HEK293 (cell line): ENCODE measurements at regions not wholly inside any gene's neighbourhood (a gene's known extent, or its start where the extent isn't known, plus 50 kb on each side); places are given as distances from the start of the nearest gene placed in this dataset.

Experiments
- CTCF ChIA-PET: fragments of 350-600 bp; formaldehyde crosslinking; extraction: SDS; loops from one replicate; lab custom pipeline; 2021; ENCODE audit warnings: antibody characterized with exemption; lab: Yijun Ruan, JAX
- POLR2A ChIA-PET: fragments of 300-600 bp; formaldehyde crosslinking; extraction: SDS; loops from one replicate; lab custom pipeline; 2020; ENCODE audit warnings: antibody characterized with exemption, inconsistent platforms; lab: Yijun Ruan, JAX
- H3K27ac ChIP-seq: fragments of 200-500 bp; sonication (Bioruptor generic); 2 replicates; pipeline ENCODE4 v1.5.1; 2014; ENCODE audit warnings: low read depth, low read length, control low read depth, inconsistent platforms; ENCODE audit errors: extremely low read depth
- H3K36me3 ChIP-seq, 2 experiments: fragments of 200-500 bp in 1 of 2; sonication (Bioruptor generic) in 1 of 2; 1 replicate in 1 of 2; 2 replicates in 1 of 2; pipeline ENCODE4 v1.5.1; 2014 to 2017; ENCODE audit warnings: inconsistent platforms in 2 of 2, low read length in 2 of 2; ENCODE audit not compliant: control insufficient read depth in 2 of 2, insufficient read depth in 1 of 2
- H3K4me1 ChIP-seq: fragments of 200-500 bp; sonication (Bioruptor generic); 2 replicates; pipeline ENCODE4 v1.5.1; 2014; ENCODE audit warnings: mild to moderate bottlenecking, low read length, inconsistent platforms; ENCODE audit not compliant: control insufficient read depth, insufficient read depth
- H3K4me3 ChIP-seq: 2 replicates; pipeline ENCODE4 v1.5.1; 2011; ENCODE audit warnings: low read depth, mild to moderate bottlenecking, control low read depth, low read length, moderate library complexity
- H3K9me3 ChIP-seq: fragments of 200-500 bp; sonication (Bioruptor generic); 2 replicates; pipeline ENCODE4 v1.5.1; 2014; ENCODE audit warnings: low read depth, low read length, inconsistent platforms; ENCODE audit not compliant: control insufficient read depth, insufficient read depth
- ATF2 ChIP-seq: fragments of 450-650 bp; formaldehyde crosslinking; IDR thresholded peaks from 2 replicates; pipeline ENCODE4 v1.5.1; 2016; ENCODE audit warnings: missing biosample characterization, missing genetic modification characterization, low read depth
- GLIS1 ChIP-seq: fragments of 450-650 bp; formaldehyde crosslinking; IDR thresholded peaks from 2 replicates; pipeline ENCODE4 v1.5.1; 2016; ENCODE audit warnings: missing biosample characterization, missing genetic modification characterization
- HOXA7 ChIP-seq: sonication (generic); formaldehyde crosslinking; IDR thresholded peaks from 2 replicates; pipeline ENCODE4 v1.8.1; 2022; ENCODE audit warnings: missing genetic modification reagents, borderline replicate concordance
- OSR2 ChIP-seq: fragments of 450-650 bp; formaldehyde crosslinking; IDR thresholded peaks from 2 replicates; pipeline ENCODE4 v1.5.1; 2016; ENCODE audit warnings: missing biosample characterization, missing genetic modification characterization
- SP2 ChIP-seq: fragments of 450-650 bp; formaldehyde crosslinking; IDR thresholded peaks from 2 replicates; pipeline ENCODE4 v1.5.1; 2016; ENCODE audit warnings: missing biosample characterization, missing genetic modification characterization
- SP7 ChIP-seq: fragments of 450-650 bp; formaldehyde crosslinking; IDR thresholded peaks from 2 replicates; pipeline ENCODE4 v1.5.1; 2016; ENCODE audit warnings: missing biosample characterization, missing genetic modification characterization
- ZBTB1 ChIP-seq: fragments of 450-650 bp; formaldehyde crosslinking; IDR thresholded peaks from 2 replicates; pipeline ENCODE4 v1.5.1; 2016; ENCODE audit warnings: missing biosample characterization, missing genetic modification characterization
- ZBTB11 ChIP-seq: fragments of 450-650 bp; formaldehyde crosslinking; conservative IDR thresholded peaks from 2 replicates; pipeline ENCODE4 v1.5.1; 2016; ENCODE audit warnings: low read depth, missing biosample characterization, missing genetic modification characterization
- ZBTB20 ChIP-seq: fragments of 450-650 bp; formaldehyde crosslinking; IDR thresholded peaks from 2 replicates; pipeline ENCODE4 v1.5.1; 2016; ENCODE audit warnings: missing biosample characterization, missing genetic modification characterization
- ZNF138 ChIP-seq: fragments of 450-650 bp; formaldehyde crosslinking; IDR thresholded peaks from 2 replicates; pipeline ENCODE4 v1.5.1; 2016; ENCODE audit warnings: missing biosample characterization, missing genetic modification characterization, borderline replicate concordance
- ZNF169 ChIP-seq: fragments of 450-650 bp; formaldehyde crosslinking; IDR thresholded peaks from 2 replicates; pipeline ENCODE4 v1.5.1; 2016; ENCODE audit warnings: missing biosample characterization, missing genetic modification characterization
- ZNF184 ChIP-seq: fragments of 450-650 bp; IDR thresholded peaks from 2 replicates; pipeline ENCODE4 v1.5.1; 2018; ENCODE audit warnings: missing biosample characterization, mild to moderate bottlenecking, missing genetic modification characterization
- ZNF302 ChIP-seq: fragments of 450-650 bp; formaldehyde crosslinking; IDR thresholded peaks from 2 replicates; pipeline ENCODE4 v1.5.1; 2016; ENCODE audit warnings: missing biosample characterization, missing genetic modification characterization, low read depth
- ZNF350 ChIP-seq: fragments of 450-650 bp; formaldehyde crosslinking; IDR thresholded peaks from 2 replicates; pipeline ENCODE4 v1.5.0; 2017; ENCODE audit warnings: missing biosample characterization, mild to moderate bottlenecking, missing genetic modification characterization
- ZNF596 ChIP-seq: fragments of 450-650 bp; IDR thresholded peaks from 2 replicates; pipeline ENCODE4 v1.5.0; 2018; ENCODE audit warnings: missing biosample characterization, mild to moderate bottlenecking, missing genetic modification characterization, moderate library complexity
- ZNF639 ChIP-seq: fragments of 450-650 bp; formaldehyde crosslinking; IDR thresholded peaks from 2 replicates; pipeline ENCODE4 v1.5.1; 2016; ENCODE audit warnings: missing biosample characterization, missing genetic modification characterization
- ZNF707 ChIP-seq: fragments of 450-650 bp; formaldehyde crosslinking; IDR thresholded peaks from 2 replicates; pipeline ENCODE4 v1.5.1; 2016; ENCODE audit warnings: missing biosample characterization, missing genetic modification characterization
- ZNF837 ChIP-seq: fragments of 450-650 bp; formaldehyde crosslinking; IDR thresholded peaks from 2 replicates; pipeline ENCODE4 v1.5.1; 2016; ENCODE audit warnings: missing biosample characterization, missing genetic modification characterization
- ZSCAN18 ChIP-seq: fragments of 450-650 bp; formaldehyde crosslinking; IDR thresholded peaks from 2 replicates; pipeline ENCODE4 v1.5.1; 2016; ENCODE audit warnings: missing biosample characterization, missing genetic modification characterization

GRCh38 chr1:59022199-59022598, 238.4 kb upstream of the JUN start:
- ChIA-PET CTCF (no interaction called here), POLR2A (no interaction called here)
- no peak for TF ChIP-seq ZBTB11 (tag by site-specific recombination)
- no peak for TF ChIP-seq ZBTB20 (tag by site-specific recombination)
- TF ChIP-seq SP7 (tag by site-specific recombination) = no peak
- TF ChIP-seq SP2 (tag by site-specific recombination) = no peak
- no peak for TF ChIP-seq GLIS1 (tag by site-specific recombination)
- no peak for TF ChIP-seq ZNF350 (tag by site-specific recombination)
- TF ChIP-seq ZSCAN18 (tag by site-specific recombination) = no peak
- no peak for TF ChIP-seq ZNF596 (tag by site-specific recombination)
- no peak for TF ChIP-seq ZNF138 (tag by site-specific recombination)
- TF ChIP-seq HOXA7 = no peak
- Histone ChIP-seq H3K4me1 (no peaks in the 10 kb centered on the region), H3K27ac (no peak overlapping the region), H3K36me3 (no peaks in the 10 kb centered on the region), H3K4me3 (no peak overlapping the region), H3K9me3 (no peaks in the 10 kb centered on the region)

GRCh38 chr1:59022799-59023198, 239.0 kb upstream of the JUN start:
- H3K4me1 ChIP-seq = no peaks in the 10 kb centered on the region
- H3K9me3 ChIP-seq = no peaks in the 10 kb centered on the region
- H3K27ac ChIP-seq = no peak overlapping the region
- H3K36me3 ChIP-seq = no peaks in the 10 kb centered on the region
- H3K4me3 ChIP-seq = no peak overlapping the region
- no peak for TF ChIP-seq ZNF302 (tag by site-specific recombination)
- TF ChIP-seq ATF2 (tag by site-specific recombination) = no peak
- TF ChIP-seq ZBTB1 (tag by site-specific recombination) = no peak
- no peak for TF ChIP-seq ZNF707 (tag by site-specific recombination)
- no peak for TF ChIP-seq ZNF138 (tag by site-specific recombination)
- no peak for TF ChIP-seq ZNF837 (tag by site-specific recombination)
- TF ChIP-seq ZNF169 (tag by site-specific recombination) = no peak
- no peak for TF ChIP-seq ZNF184 (tag by site-specific recombination)
- no peak for TF ChIP-seq OSR2 (tag by site-specific recombination)
- no peak for TF ChIP-seq ZNF639
- ChIA-PET CTCF (no interaction called here), POLR2A (no interaction called here)
